ENCODE measurements at regions not wholly inside any gene's neighbourhood (a gene's known extent, or its start where the extent isn't known, plus 50 kb on each side); places are given as distances from the start of the nearest gene placed in this dataset.

DNA sequence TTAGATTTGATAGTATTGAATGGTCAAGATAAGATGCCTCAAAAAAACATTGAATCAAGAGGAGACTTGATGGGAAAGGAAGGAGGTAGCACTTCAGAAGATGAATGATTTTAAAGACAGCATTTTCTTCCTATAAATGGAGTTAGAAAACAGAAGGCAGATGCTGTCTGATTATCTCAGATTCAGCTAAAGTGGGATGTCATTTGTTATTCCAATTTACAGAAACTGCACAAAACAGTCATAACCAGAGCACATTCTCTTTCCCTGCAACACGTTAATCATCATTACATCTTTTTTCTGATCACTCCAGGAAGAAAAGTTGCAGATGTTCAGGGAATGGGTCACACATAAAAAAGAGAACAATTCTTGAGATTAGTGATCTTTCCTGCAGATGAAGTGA lies 1141.8 kb downstream of the SI start:
- H3K4me1 Mint-ChIP-seq (ENCODE audit: low read depth, unreplicated experiment), result peaks cover 7% of the 10 kb centered on the region
- intact Hi-C loops (cut with micrococcal nuclease; ENCODE audit: unreplicated experiment), result no loop called here
- DNase-seq, result no peak
- peaks cover 3% of the 10 kb centered on the region for H3K9me3 Mint-ChIP-seq (ENCODE audit: low read depth, unreplicated experiment)
- no peaks in the 10 kb centered on the region for H3K27me3 Mint-ChIP-seq (ENCODE audit: unreplicated experiment)
- CTCF ChIA-PET, result no interaction called here
- no peak overlapping the region for H3K4me3 Mint-ChIP-seq (ENCODE audit: low read depth, unreplicated experiment)
- TF ChIP-seq, protein P1, sequence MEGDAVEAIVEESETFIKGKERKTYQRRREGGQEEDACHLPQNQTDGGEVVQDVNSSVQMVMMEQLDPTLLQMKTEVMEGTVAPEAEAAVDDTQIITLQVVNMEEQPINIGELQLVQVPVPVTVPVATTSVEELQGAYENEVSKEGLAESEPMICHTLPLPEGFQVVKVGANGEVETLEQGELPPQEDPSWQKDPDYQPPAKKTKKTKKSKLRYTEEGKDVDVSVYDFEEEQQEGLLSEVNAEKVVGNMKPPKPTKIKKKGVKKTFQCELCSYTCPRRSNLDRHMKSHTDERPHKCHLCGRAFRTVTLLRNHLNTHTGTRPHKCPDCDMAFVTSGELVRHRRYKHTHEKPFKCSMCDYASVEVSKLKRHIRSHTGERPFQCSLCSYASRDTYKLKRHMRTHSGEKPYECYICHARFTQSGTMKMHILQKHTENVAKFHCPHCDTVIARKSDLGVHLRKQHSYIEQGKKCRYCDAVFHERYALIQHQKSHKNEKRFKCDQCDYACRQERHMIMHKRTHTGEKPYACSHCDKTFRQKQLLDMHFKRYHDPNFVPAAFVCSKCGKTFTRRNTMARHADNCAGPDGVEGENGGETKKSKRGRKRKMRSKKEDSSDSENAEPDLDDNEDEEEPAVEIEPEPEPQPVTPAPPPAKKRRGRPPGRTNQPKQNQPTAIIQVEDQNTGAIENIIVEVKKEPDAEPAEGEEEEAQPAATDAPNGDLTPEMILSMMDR (IDR thresholded peaks at IDR 0.05; ENCODE audit: unreplicated experiment), result no peak
- H3K27ac Mint-ChIP-seq (ENCODE audit: unreplicated experiment), result no peak overlapping the region
- BruUV-seq (replicated peaks), result no TSS peak
- no peaks in the 10 kb centered on the region for H3K36me3 Mint-ChIP-seq (ENCODE audit: insufficient read depth, unreplicated experiment)

DNA sequence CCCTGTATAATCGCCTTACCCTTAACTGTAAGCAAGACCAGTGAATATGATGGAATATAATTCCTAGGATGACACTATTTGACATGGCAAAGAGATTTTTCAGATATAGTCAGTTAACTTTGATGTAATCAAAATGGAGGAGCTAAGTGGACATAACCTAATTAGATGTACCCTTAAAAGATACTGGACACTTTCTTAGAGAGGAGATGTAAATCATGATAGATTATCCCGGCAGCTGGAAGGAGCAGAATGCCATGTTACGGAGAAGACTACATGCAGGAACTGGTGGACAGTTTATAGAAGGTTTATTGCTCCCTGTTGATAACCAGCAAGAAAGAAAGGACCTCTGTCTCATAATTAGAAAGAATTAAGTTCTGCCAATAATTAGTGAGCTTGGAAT lies 1142.9 kb downstream of the SI start:
- peaks cover 7% of the 10 kb centered on the region for H3K4me1 Mint-ChIP-seq (ENCODE audit: low read depth, unreplicated experiment)
- DNase-seq, result no peak
- no peak overlapping the region for H3K4me3 Mint-ChIP-seq (ENCODE audit: low read depth, unreplicated experiment)
- CTCF ChIA-PET, result no interaction called here
- H3K27me3 Mint-ChIP-seq (ENCODE audit: unreplicated experiment), result no peaks in the 10 kb centered on the region
- no peaks in the 10 kb centered on the region for H3K36me3 Mint-ChIP-seq (ENCODE audit: insufficient read depth, unreplicated experiment)
- BruUV-seq (replicated peaks), result no TSS peak
- no peak overlapping the region for H3K27ac Mint-ChIP-seq (ENCODE audit: unreplicated experiment)
- TF ChIP-seq, protein P1 (IDR thresholded peaks at IDR 0.05; ENCODE audit: unreplicated experiment), result no peak
- intact Hi-C loops (cut with micrococcal nuclease; ENCODE audit: unreplicated experiment), result no loop called here
- H3K9me3 Mint-ChIP-seq (ENCODE audit: low read depth, unreplicated experiment), result no peaks in the 10 kb centered on the region

DNA sequence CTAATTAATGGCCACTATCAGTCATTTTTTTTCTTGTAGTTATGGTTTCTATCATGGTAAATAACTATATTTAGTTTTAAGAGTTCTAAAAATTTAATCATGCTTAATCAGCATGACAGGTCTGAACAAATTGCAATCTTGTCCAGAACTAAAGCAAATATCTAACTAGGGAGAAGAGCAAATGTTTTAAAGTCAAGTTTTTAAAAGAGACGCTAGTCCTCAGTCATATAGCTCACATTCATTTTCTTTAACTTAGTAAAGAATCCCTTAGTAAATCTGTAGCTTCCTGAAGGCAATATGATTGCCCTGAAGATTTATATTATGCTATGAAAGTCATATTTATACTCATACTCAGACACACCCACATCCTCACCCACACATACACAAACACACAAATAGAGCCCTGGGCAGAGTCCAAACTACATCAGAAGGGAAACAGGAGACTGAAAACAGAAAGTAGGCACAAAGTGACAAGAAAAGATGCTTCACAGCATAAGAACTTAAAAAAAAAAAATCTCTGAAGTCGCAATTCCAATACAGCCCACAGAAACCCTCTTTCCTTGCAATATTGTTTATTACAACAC lies 1149.1 kb downstream of the SI start:
- no TSS peak for BruUV-seq (replicated peaks)
- H3K27ac Mint-ChIP-seq (ENCODE audit: unreplicated experiment), result no peak overlapping the region
- intact Hi-C loops (cut with micrococcal nuclease; ENCODE audit: unreplicated experiment), result no loop called here
- TF ChIP-seq, protein P1 (IDR thresholded peaks at IDR 0.05; ENCODE audit: unreplicated experiment), result no peak
- H3K9me3 Mint-ChIP-seq (ENCODE audit: low read depth, unreplicated experiment), result no peaks in the 10 kb centered on the region
- CTCF ChIA-PET, result no interaction called here
- H3K4me1 Mint-ChIP-seq (ENCODE audit: low read depth, unreplicated experiment), result peaks cover 12% of the 10 kb centered on the region
- no peak for DNase-seq
- H3K4me3 Mint-ChIP-seq (ENCODE audit: low read depth, unreplicated experiment), result no peak overlapping the region
- no peaks in the 10 kb centered on the region for H3K27me3 Mint-ChIP-seq (ENCODE audit: unreplicated experiment)
- H3K36me3 Mint-ChIP-seq (ENCODE audit: insufficient read depth, unreplicated experiment), result no peaks in the 10 kb centered on the region

DNA sequence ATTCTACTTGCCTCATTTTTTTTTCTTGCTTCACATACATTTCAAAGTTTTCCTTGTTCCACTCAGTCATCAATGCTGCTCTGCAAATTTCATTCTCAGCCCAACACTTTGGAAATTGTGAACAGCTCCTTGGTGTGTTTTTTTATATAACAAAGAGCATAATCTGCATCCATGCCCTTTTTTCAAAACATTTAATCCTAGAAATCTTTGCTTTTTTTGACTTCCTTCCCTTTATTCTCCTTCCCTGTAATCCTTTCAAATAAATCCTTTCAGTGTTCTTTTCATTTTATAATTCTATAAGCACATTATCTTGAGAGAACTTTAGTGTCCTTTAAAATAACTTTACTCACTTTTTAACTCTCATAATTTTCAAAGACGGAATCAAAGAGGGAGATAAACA lies 1150.8 kb downstream of the SI start:
- no peak for DNase-seq
- Mint-ChIP-seq H3K4me1 (ENCODE audit: low read depth, unreplicated experiment) (peaks cover 12% of the 10 kb centered on the region), H3K4me3 (ENCODE audit: low read depth, unreplicated experiment) (no peak overlapping the region), H3K9me3 (ENCODE audit: low read depth, unreplicated experiment) (no peaks in the 10 kb centered on the region), H3K36me3 (ENCODE audit: insufficient read depth, unreplicated experiment) (no peaks in the 10 kb centered on the region), H3K27me3 (ENCODE audit: unreplicated experiment) (no peaks in the 10 kb centered on the region), H3K27ac (ENCODE audit: unreplicated experiment) (no peak overlapping the region)
- TF ChIP-seq, protein P1 (IDR thresholded peaks at IDR 0.05; ENCODE audit: unreplicated experiment), result no peak
- intact Hi-C loops (cut with micrococcal nuclease; ENCODE audit: unreplicated experiment), result no loop called here
- BruUV-seq (replicated peaks), result no TSS peak
- CTCF ChIA-PET, result no interaction called here

Data from Calu3 (cell line).